ENCODE measurements at regions not wholly inside any gene's neighbourhood (a gene's known extent, or its start where the extent isn't known, plus 50 kb on each side); places are given as distances from the start of the nearest gene placed in this dataset.

DNA sequence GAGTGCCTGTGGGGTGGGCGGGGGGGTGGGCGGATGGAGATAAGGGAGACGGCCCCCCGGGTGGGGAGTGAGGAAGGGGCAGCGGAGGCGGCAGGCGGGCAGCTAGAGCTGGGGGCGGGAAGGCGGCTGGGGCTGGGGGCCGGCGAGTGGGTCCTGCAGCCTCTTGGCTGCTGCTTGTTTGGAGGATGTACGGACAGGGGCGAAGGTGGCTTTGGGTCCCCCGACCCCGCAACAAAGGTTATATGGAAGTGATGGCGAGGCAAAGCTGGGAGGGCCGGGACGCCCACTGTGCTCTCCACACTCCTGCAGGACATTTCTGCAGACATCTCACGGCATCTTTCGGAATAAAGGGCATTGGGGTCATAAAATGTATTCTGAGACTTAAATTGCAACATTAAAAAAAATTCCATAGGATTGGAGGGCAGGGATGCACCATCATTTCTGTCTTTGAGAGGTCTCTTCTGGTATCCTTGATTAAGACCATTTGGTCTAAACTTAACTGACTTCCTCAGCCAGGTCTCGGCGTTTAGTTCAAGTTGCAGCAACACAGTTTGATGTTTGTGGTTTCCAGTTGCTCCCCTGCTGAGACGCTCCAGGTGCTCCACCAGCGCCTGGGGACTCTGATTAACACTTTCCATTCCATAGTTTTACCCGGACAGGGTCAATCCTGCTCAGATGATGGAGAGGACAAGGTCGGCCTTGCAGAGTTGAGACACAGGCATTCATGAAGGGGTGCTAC, 101.6 kb upstream of the SSBP2 start:
- in situ Hi-C loops (cut with HindIII; ENCODE audit: low pct_ligation_motif_present, low sequenced_read_pairs) = no loop called here
- Histone ChIP-seq H3K27me3 (replicated peaks) (no peaks in the 10 kb centered on the region), H3K27ac (no peak overlapping the region), H3K36me3 (replicated peaks) (no peaks in the 10 kb centered on the region), H3K4me3 (ENCODE audit: low read depth, low read length) (peak overlapping the region; percentile 44)
- TF ChIP-seq CTCF (IDR thresholded peaks at IDR 0.05; ENCODE audit: low read depth, low read length, missing control alignments) = no peak
- no peak for DNase-seq

- in situ Hi-C loops (cut with HindIII; ENCODE audit: low pct_ligation_motif_present, low sequenced_read_pairs) = no loop called here
- H3K27ac ChIP-seq = peak overlapping the region; percentile 81
These were observed 100.7 kb upstream of the SSBP2 start for GRCh38 chr5:81851481-81852178.

GRCh38 chr5:81850501-81851357, 99.8 kb upstream of the SSBP2 start:
- in situ Hi-C loops (cut with HindIII; ENCODE audit: low pct_ligation_motif_present, low sequenced_read_pairs) = no loop called here
- H3K27ac ChIP-seq = no peak overlapping the region
- TF ChIP-seq CTCF (IDR thresholded peaks at IDR 0.05; ENCODE audit: low read depth, low read length, missing control alignments) = no peak

More at GRCh38 chr5:81851481-81852178, 100.7 kb upstream of the SSBP2 start:
- Histone ChIP-seq H3K4me3 (ENCODE audit: low read depth, low read length) (peak overlapping the region; percentile 49), H3K36me3 (replicated peaks) (no peaks in the 10 kb centered on the region), H3K27me3 (replicated peaks) (no peaks in the 10 kb centered on the region)
- no peak for TF ChIP-seq CTCF (IDR thresholded peaks at IDR 0.05; ENCODE audit: low read depth, low read length, missing control alignments)
- peak; percentile 95 for DNase-seq

DNA sequence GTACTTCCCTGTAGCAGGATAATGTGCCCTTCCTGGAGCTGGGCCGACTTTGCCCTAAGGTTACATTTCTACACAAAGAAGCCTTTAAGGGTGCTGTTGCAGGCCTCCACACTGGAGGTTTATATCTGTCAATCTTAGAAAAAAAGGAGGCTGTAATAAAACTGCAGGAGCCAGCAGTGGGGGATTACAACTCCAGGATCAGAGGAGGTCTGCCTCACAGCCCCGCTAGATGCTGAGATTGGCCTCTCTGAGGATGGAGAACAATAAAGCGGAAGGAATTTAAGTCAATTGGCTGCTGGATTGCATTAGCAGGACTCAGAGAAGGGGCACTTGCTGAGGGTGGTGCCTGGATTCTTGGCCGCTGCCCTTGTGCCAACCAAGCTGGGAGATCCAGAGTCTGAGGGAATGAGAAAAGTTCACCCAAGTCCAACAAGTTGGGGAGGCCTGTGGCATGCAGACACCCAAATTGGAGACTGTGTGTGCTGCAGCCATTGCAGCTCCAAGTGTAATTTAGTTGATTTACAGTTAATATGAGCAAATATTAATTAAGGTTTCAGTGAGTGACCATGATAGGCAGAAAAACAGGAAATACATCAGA, 99.0 kb upstream of the SSBP2 start:
- H3K36me3 ChIP-seq (replicated peaks) = no peaks in the 10 kb centered on the region
- no peak for TF ChIP-seq CTCF (IDR thresholded peaks at IDR 0.05; ENCODE audit: low read depth, low read length, missing control alignments)
- no peaks in the 10 kb centered on the region for H3K27me3 ChIP-seq (replicated peaks)
- in situ Hi-C loops (cut with HindIII; ENCODE audit: low pct_ligation_motif_present, low sequenced_read_pairs) = no loop called here
- H3K27ac ChIP-seq = no peak overlapping the region
- no peak for DNase-seq
- H3K4me3 ChIP-seq (ENCODE audit: low read depth, low read length) = no peak overlapping the region

More at GRCh38 chr5:81850501-81851357, 99.8 kb upstream of the SSBP2 start:
- Histone ChIP-seq H3K27me3 (replicated peaks) (no peaks in the 10 kb centered on the region), H3K4me3 (ENCODE audit: low read depth, low read length) (no peak overlapping the region), H3K36me3 (replicated peaks) (no peaks in the 10 kb centered on the region)
- DNase-seq = no peak

DNA sequence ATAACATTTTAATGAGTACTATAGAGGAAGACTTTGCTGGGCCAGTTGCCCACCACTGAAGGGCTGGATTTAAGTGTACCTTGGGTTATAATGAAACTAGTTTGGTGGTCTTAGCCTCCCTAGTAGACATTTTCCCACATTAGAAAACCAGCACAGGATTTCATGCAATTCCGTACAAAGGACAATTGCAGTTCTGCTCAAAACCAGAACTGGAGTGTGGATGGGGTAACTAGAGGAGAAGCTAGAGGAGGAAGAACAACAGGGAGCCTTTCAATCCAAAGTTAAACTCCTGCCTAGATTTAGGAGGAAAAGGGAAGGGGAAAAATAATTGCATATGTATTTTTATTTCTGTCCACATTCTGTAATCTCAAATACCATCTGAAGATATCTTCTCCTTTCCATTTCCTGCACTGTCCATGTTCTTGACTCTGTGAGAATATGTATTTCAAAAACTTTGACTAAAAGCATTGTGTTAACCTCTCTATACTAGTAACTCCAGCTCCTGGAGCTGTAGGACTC, 97.5 kb upstream of the SSBP2 start:
- DNase-seq = no peak
- H3K36me3 ChIP-seq (replicated peaks) = no peaks in the 10 kb centered on the region
- no peak overlapping the region for H3K27ac ChIP-seq
- in situ Hi-C loops (cut with HindIII; ENCODE audit: low pct_ligation_motif_present, low sequenced_read_pairs) = no loop called here
- H3K27me3 ChIP-seq (replicated peaks) = no peaks in the 10 kb centered on the region
- no peak for TF ChIP-seq CTCF (IDR thresholded peaks at IDR 0.05; ENCODE audit: low read depth, low read length, missing control alignments)
- no peak overlapping the region for H3K4me3 ChIP-seq (ENCODE audit: low read depth, low read length)

Measured in brain microvascular endothelial cell (primary cell).